ENCODE measurements at regions not wholly inside any gene's neighbourhood (a gene's known extent, or its start where the extent isn't known, plus 50 kb on each side); places are given as distances from the start of the nearest gene placed in this dataset.

GRCh38 chr13:109575821-109576220 is 210.6 kb downstream of the IRS2 start:
- H3K27me3 ChIP-seq (ENCODE audit: insufficient read depth, low read length, poor library complexity): no peaks in the 10 kb centered on the region
- H3K9me3 ChIP-seq (ENCODE audit: insufficient read depth, low read length, severe bottlenecking): no peaks in the 10 kb centered on the region
- H3K36me3 ChIP-seq (ENCODE audit: insufficient read depth, low read length): peaks cover 7% of the 10 kb centered on the region
- H2AFZ ChIP-seq (ENCODE audit: low read depth, low read length): no peak overlapping the region
- peaks cover 26% of the 10 kb centered on the region for H3K4me1 ChIP-seq (ENCODE audit: insufficient read depth, low read length)
- H3K9ac ChIP-seq (ENCODE audit: low read depth, low read length): no peak overlapping the region
- ATAC-seq (ENCODE audit: insufficient read depth, low read depth) (no peak), DNase-seq (no peak)
- no peak overlapping the region for H3K4me3 ChIP-seq (ENCODE audit: low read depth in 1 of 2, low read length in 2 of 2)
- no peak overlapping the region for H3K4me2 ChIP-seq (ENCODE audit: insufficient read depth, low read length)
- no peaks in the 10 kb centered on the region; the same call in 1 of the 2 replicates for H4K20me1 ChIP-seq (ENCODE audit: insufficient read depth, low read length)
- 0 out of 2 replicates have a peak overlapping the region, but pooled peaks have one; percentile 31 for H3K27ac ChIP-seq (ENCODE audit: low read length)
- TF ChIP-seq EZH2 (IDR thresholded peaks at IDR 0.05; ENCODE audit: borderline replicate concordance, low read depth, low read length, severe bottlenecking): no peak
- no peak for TF ChIP-seq CTCF (IDR thresholded peaks at IDR 0.05; ENCODE audit: borderline replicate concordance, extremely low read depth, low read length, poor library complexity, severe bottlenecking)
- peaks cover 63% of the 10 kb centered on the region for H3K79me2 ChIP-seq (ENCODE audit: insufficient read depth, low read length)

- DNase-seq (no peak), ATAC-seq (ENCODE audit: insufficient read depth, low read depth) (no peak)
- no peaks in the 10 kb centered on the region for H3K27me3 ChIP-seq (ENCODE audit: insufficient read depth, low read length, poor library complexity)
- H3K79me2 ChIP-seq (ENCODE audit: insufficient read depth, low read length): peaks cover 68% of the 10 kb centered on the region
- H3K27ac ChIP-seq (ENCODE audit: low read length): peak overlapping the region; percentile 64
- no peak for TF ChIP-seq CTCF (IDR thresholded peaks at IDR 0.05; ENCODE audit: borderline replicate concordance, extremely low read depth, low read length, poor library complexity, severe bottlenecking)
- TF ChIP-seq EZH2 (IDR thresholded peaks at IDR 0.05; ENCODE audit: borderline replicate concordance, low read depth, low read length, severe bottlenecking): no peak
- no peak overlapping the region for H2AFZ ChIP-seq (ENCODE audit: low read depth, low read length)
- no peaks in the 10 kb centered on the region for H3K9me3 ChIP-seq (ENCODE audit: insufficient read depth, low read length, severe bottlenecking)
- no peak overlapping the region for H3K4me3 ChIP-seq (ENCODE audit: low read depth in 1 of 2, low read length in 2 of 2)
- no peak overlapping the region for H3K4me2 ChIP-seq (ENCODE audit: insufficient read depth, low read length)
- H3K36me3 ChIP-seq (ENCODE audit: insufficient read depth, low read length): peaks cover 2% of the 10 kb centered on the region; the same call in 1 of the 2 replicates
- peaks cover 43% of the 10 kb centered on the region for H3K4me1 ChIP-seq (ENCODE audit: insufficient read depth, low read length)
- no peak overlapping the region for H3K9ac ChIP-seq (ENCODE audit: low read depth, low read length)
- no peaks in the 10 kb centered on the region; the same call in 1 of the 2 replicates for H4K20me1 ChIP-seq (ENCODE audit: insufficient read depth, low read length)
Measured at GRCh38 chr13:109572389-109572788, 214.0 kb downstream of the IRS2 start.

DNA sequence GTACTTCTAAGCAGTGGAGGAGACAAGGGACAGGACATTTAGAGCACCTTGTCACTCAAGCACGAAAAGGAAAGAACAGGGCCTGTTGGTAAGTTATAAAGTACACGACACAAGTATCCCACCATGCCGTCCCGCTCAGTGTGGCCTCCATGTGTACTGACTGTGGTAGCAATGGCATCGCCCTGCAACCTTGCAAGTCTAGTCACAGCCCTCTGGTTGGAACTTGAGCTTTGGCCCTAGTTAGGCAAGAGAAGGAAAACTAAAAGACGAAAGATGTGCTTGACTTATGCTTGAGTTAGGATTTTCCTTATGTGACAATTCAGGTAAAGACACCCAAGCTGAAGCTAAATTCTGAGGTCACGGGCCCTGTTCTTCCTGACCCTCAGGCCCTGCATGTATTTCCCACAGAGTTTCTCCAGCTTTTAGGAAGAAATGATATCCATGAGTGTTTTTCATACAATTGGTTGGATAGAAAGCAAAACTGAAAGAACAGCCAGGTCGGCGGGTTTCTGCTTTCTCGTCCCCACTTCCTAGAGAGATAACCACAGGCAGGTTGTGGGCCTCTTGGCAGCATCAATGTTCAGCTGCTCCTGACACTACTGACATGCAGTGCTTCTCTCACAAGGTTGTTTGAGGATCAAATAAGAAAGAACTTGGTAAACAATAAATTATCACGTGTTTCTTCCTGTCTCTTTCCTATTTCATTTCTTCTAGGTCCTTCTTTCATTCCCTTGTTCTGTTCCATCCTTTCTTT is 216.2 kb downstream of the IRS2 start:
- DNase-seq (peak; percentile 89), ATAC-seq (ENCODE audit: insufficient read depth, low read depth) (peak; percentile 100)
- peak overlapping the region; percentile 68 for H3K4me2 ChIP-seq (ENCODE audit: insufficient read depth, low read length)
- H3K79me2 ChIP-seq (ENCODE audit: insufficient read depth, low read length): peaks cover 58% of the 10 kb centered on the region
- peak overlapping the region; percentile 54 for H3K9ac ChIP-seq (ENCODE audit: low read depth, low read length)
- H3K36me3 ChIP-seq (ENCODE audit: insufficient read depth, low read length): peaks cover 2% of the 10 kb centered on the region; the same call in 1 of the 2 replicates
- peaks cover 43% of the 10 kb centered on the region for H3K4me1 ChIP-seq (ENCODE audit: insufficient read depth, low read length)
- peak overlapping the region in 1 of 2 experiments; percentile 48; a peak in 2 of 4 replicates for H3K4me3 ChIP-seq (ENCODE audit: low read depth in 1 of 2, low read length in 2 of 2)
- no peaks in the 10 kb centered on the region; the same call in 1 of the 2 replicates for H4K20me1 ChIP-seq (ENCODE audit: insufficient read depth, low read length)
- H2AFZ ChIP-seq (ENCODE audit: low read depth, low read length): peak overlapping the region; percentile 61
- TF ChIP-seq CTCF (IDR thresholded peaks at IDR 0.05; ENCODE audit: borderline replicate concordance, extremely low read depth, low read length, poor library complexity, severe bottlenecking): no peak
- H3K9me3 ChIP-seq (ENCODE audit: insufficient read depth, low read length, severe bottlenecking): no peaks in the 10 kb centered on the region
- H3K27me3 ChIP-seq (ENCODE audit: insufficient read depth, low read length, poor library complexity): no peaks in the 10 kb centered on the region
- H3K27ac ChIP-seq (ENCODE audit: low read length): peak overlapping the region; percentile 95

Measured in DND-41 (cell line).